ENCODE measurements at regions not wholly inside any gene's neighbourhood (a gene's known extent, or its start where the extent isn't known, plus 50 kb on each side); places are given as distances from the start of the nearest gene placed in this dataset.

- Histone ChIP-seq H3K4me3 (replicated peaks; ENCODE audit: insufficient read depth, low read length) (no peak overlapping the region), H3K27ac (replicated peaks) (no peak overlapping the region), H3K27me3 (ENCODE audit: insufficient read depth, poor library complexity, severe bottlenecking) (no peaks in the 10 kb centered on the region)
- DNase-seq (ENCODE audit: low read depth in 1 of 2, low spot score in 1 of 2), result no peak
- TF ChIP-seq GABPA (IDR thresholded peaks at IDR 0.05; ENCODE audit: low read depth) (no peak), POLR2AphosphoS5 (IDR thresholded peaks at IDR 0.05; ENCODE audit: low read depth) (no peak), CTCF (IDR thresholded peaks at IDR 0.05; ENCODE audit: insufficient read depth, low read length) (no peak), SPI1 (IDR thresholded peaks at IDR 0.05; ENCODE audit: borderline replicate concordance, low read depth) (no peak)
- TF ChIP-seq, protein P1, sequence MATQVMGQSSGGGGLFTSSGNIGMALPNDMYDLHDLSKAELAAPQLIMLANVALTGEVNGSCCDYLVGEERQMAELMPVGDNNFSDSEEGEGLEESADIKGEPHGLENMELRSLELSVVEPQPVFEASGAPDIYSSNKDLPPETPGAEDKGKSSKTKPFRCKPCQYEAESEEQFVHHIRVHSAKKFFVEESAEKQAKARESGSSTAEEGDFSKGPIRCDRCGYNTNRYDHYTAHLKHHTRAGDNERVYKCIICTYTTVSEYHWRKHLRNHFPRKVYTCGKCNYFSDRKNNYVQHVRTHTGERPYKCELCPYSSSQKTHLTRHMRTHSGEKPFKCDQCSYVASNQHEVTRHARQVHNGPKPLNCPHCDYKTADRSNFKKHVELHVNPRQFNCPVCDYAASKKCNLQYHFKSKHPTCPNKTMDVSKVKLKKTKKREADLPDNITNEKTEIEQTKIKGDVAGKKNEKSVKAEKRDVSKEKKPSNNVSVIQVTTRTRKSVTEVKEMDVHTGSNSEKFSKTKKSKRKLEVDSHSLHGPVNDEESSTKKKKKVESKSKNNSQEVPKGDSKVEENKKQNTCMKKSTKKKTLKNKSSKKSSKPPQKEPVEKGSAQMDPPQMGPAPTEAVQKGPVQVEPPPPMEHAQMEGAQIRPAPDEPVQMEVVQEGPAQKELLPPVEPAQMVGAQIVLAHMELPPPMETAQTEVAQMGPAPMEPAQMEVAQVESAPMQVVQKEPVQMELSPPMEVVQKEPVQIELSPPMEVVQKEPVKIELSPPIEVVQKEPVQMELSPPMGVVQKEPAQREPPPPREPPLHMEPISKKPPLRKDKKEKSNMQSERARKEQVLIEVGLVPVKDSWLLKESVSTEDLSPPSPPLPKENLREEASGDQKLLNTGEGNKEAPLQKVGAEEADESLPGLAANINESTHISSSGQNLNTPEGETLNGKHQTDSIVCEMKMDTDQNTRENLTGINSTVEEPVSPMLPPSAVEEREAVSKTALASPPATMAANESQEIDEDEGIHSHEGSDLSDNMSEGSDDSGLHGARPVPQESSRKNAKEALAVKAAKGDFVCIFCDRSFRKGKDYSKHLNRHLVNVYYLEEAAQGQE (IDR thresholded peaks at IDR 0.05; ENCODE audit: insufficient replicate concordance, low read depth), result no peak
These were observed 331.8 kb downstream of the EPHA7 start for GRCh38 chr6:93087606-93088005.

DNA sequence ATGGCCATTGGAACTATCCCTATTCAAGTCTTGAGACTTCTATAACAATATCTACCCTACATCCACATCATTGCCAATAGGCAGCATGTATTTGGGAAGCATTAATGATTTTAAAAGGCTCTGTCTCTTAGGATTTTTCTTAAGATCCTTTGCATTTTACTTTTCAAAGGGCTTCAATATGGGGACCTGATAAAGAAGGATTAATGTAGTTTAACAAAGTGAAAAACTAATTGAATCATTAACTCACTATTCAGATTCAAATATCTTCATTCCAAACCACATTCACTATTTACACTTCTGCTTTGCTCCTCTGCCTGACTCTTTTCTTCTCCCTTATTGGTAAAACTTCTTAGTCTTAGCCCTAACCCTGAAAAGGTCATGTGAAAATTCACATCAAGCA, 333.0 kb downstream of the EPHA7 start:
- H3K27ac ChIP-seq (replicated peaks), result no peak overlapping the region
- no peak overlapping the region for H3K4me3 ChIP-seq (replicated peaks; ENCODE audit: insufficient read depth, low read length)
- H3K27me3 ChIP-seq (ENCODE audit: insufficient read depth, poor library complexity, severe bottlenecking), result no peaks in the 10 kb centered on the region
- TF ChIP-seq CTCF (IDR thresholded peaks at IDR 0.05; ENCODE audit: insufficient read depth, low read length) (no peak), GABPA (IDR thresholded peaks at IDR 0.05; ENCODE audit: low read depth) (no peak), SPI1 (IDR thresholded peaks at IDR 0.05; ENCODE audit: borderline replicate concordance, low read depth) (no peak), POLR2AphosphoS5 (IDR thresholded peaks at IDR 0.05; ENCODE audit: low read depth) (no peak)
- TF ChIP-seq, protein P1 (IDR thresholded peaks at IDR 0.05; ENCODE audit: insufficient replicate concordance, low read depth), result no peak
- DNase-seq (ENCODE audit: low read depth in 1 of 2, low spot score in 1 of 2), result no peak

DNA sequence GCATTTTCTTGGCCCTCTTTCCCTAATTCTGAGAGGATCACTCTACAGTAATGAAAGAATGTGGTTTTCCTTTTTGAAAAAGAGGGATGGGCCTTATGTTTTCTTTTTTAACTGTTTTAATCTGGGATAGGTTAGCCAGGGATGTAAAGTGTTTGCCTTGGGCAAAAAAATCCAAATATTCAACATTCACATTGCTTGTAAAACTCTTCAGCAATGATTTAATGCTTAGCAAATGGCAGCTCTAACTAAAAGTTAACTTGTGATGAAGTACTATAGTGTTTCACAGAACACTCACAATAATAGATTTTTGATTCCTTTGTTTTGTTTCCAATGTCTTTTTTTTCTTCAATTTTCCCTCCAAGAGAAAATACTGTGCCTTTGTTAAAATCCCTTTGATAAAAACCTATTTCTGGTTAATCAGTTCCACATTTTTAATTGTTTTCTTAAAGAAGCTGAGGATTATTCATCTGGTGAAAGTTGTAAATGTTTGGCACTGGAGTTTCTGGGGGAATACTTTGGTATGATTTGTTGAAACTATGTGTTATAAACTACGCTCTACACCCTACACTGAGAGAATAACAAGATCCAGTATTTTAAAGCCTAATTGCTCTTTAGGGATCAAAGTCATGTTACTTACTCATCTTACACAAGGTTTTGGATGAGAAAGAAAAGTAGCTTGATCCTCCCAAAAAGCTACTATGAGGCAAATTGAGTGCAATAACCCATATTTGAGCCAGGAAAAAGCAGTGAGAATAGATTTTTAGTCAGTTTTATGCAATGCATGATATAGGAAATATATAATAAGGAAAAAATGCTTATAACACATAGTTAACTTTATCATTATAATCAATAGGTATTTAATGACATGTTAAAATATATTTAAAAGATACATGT, 335.8 kb downstream of the EPHA7 start:
- DNase-seq (ENCODE audit: low read depth in 1 of 2, low spot score in 1 of 2), result no peak
- H3K4me3 ChIP-seq (replicated peaks; ENCODE audit: insufficient read depth, low read length), result no peak overlapping the region
- H3K27me3 ChIP-seq (ENCODE audit: insufficient read depth, poor library complexity, severe bottlenecking), result no peaks in the 10 kb centered on the region
- no peak overlapping the region for H3K27ac ChIP-seq (replicated peaks)
- TF ChIP-seq, protein P1 (IDR thresholded peaks at IDR 0.05; ENCODE audit: insufficient replicate concordance, low read depth), result no peak
- TF ChIP-seq POLR2AphosphoS5 (IDR thresholded peaks at IDR 0.05; ENCODE audit: low read depth) (no peak), CTCF (IDR thresholded peaks at IDR 0.05; ENCODE audit: insufficient read depth, low read length) (no peak), SPI1 (IDR thresholded peaks at IDR 0.05; ENCODE audit: borderline replicate concordance, low read depth) (no peak), GABPA (IDR thresholded peaks at IDR 0.05; ENCODE audit: low read depth) (no peak)
